GM12873 (cell line): ENCODE measurements at regions not wholly inside any gene's neighbourhood (a gene's known extent, or its start where the extent isn't known, plus 50 kb on each side); places are given as distances from the start of the nearest gene placed in this dataset.

Experiments used
- CTCF ChIP-seq: IDR thresholded peaks from 2 replicates; pipeline ENCODE4 v1.5.1; 2012; ENCODE audit warnings: low read depth, mild to moderate bottlenecking, moderate library complexity, low read length, control low read depth; ENCODE audit not compliant: insufficient read depth; ENCODE audit errors: missing control alignments

DNA sequence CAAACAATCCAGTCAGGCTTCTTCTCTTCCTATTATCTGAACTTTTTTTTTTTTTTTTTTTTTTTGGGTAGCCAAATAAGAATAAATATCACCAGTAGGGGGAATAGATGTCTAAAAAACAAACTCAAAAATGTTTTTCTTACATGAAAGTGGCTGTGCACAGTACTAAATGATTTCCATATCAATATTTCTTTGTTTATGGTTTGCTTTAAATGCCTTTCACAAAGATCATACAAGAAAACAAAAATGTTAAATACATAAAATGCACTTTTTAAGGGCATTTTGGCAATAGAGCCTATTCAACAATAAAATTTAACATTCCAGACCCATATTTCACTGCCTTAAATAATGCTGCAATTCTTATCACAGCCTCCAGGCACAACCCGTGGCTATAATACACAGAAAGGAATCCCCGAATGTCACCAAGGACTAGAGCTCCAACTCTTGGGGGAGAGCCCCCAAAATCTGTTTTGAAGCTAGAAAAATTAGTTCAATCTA is 91.1 kb upstream of the TBCA start:
- TF ChIP-seq CTCF: peak; percentile 34

DNA sequence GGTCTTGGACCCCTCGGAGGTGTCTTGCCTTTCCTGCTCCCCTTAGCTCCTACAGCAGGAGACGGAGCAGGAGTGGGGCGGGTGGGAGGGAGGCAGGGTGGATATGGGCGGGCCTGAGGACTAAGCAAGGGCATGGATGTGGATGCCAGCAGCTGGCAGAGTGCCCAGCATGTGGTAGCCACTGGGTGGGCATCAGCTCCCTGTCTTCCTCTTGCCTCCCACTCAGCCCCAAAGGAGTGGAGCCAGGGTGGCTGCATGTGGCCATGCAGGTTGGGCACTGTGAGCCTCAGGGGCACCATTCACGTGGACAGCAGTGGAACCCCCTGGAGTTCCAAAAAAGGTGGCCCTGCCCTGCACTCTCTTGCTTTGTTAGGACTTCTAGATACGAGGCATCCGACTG is 90.1 kb upstream of the TBCA start:
- TF ChIP-seq CTCF: no peak

DNA sequence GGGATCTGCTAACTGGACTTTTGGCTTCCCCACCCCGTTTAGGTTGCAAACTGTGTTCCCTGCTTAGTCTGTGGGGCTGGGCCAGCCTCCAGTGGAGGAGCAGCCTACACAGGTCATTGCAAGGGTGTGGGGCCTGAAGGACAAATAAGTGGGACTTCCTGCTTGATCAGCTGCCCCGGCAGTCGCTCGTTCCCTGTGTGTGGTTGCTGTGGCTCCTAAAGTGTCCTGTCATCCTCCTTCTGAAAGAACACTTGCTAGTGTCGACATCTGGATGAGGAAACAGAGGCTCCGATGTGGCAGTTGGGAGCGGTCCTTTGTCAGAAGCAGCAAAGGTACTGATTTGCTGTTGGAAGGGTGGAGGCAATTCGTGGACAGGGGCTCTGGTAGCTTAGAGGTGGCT is 88.9 kb upstream of the TBCA start:
- TF ChIP-seq CTCF: no peak

DNA sequence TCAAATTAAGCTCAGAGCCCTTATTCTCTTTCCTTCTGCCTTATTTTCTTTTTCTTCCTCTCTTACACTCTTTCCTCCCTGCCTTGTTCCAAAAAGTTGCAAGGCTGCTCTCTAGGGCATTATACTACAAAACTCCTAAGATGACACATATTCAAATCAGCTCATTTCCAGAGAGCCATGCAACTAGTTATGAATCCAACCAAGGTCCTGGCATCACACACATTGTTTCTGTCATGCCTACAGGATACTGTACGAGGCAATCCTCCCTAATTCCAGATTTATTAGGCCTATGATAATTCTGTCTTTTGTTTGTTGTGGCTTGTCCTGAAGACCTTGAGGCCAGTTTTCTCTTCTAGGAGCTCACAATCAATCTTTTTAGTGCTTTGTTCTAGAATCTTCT is 87.0 kb upstream of the TBCA start:
- TF ChIP-seq CTCF: no peak

- no peak for TF ChIP-seq CTCF
Measured at GRCh38 chr5:77861576-77861975, 85.4 kb upstream of the TBCA start.

DNA sequence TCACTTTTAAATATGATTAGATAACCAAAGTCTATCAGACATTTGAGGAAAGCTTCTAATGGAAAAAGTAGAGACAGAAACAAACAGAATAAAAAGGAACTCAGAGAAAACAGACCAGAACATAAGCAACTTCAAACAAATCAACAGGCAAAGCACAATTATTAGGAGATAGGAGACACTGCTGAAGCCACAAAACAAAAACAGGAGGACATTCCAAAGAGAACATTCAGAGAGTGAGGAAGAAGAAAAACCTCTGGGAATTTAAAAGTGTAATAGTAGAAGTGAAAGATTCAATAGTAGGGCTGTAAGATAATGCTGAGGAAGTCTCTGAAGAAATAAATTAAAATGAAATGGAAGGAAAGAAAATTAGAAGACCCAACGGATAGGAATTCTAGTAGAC is 83.2 kb upstream of the TBCA start:
- no peak for TF ChIP-seq CTCF

- no peak for TF ChIP-seq CTCF
Measured at GRCh38 chr5:77855369-77855768, 79.2 kb upstream of the TBCA start.
